Fibroblast of villous mesenchyme (primary cell): ENCODE measurements at regions not wholly inside any gene's neighbourhood (a gene's known extent, or its start where the extent isn't known, plus 50 kb on each side); places are given as distances from the start of the nearest gene placed in this dataset.
"Not testable (repeated sequence)": the region's sequence is repeated elsewhere in the genome, so short reads cannot be mapped to it uniquely, and the experiment has no call there.

Source experiments
- DNase-seq: peaks from one replicate; pipeline ENCODE4 v3.0.0-alpha.2; 2010; ENCODE audit warnings: low read depth
- H3K4me3 ChIP-seq: 2 replicates; pipeline ENCODE4 v1.5.1; 2011; ENCODE audit warnings: low read depth, mild to moderate bottlenecking, low read length
- CTCF ChIP-seq: IDR thresholded peaks from 2 replicates; pipeline ENCODE4 v1.5.1; 2012; ENCODE audit warnings: low read depth, mild to moderate bottlenecking, low read length; ENCODE audit not compliant: insufficient read depth

GRCh38 chr16:16674820-16675219, 295.9 kb downstream of the NPIPA7 start:
- not testable (repeated sequence) for DNase-seq, H3K4me3 ChIP-seq

DNA sequence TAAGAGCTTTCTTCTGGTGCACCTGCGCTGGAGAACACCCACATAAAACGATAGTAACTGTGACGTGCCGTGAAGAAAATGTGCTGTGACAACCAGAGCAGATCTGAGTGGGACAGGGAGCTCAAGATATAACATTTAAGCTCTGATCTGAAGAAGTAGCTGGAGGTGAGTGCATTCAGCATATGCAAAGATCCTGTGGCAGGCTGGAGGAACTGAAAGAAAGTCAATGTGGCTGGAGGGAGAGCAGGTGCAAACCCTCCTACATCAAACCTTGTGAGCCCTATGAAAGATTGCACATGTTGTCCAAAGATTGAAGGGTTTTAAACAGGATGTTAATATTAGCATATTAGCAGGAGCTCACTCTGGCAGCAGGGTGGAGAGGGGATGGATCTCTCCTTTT, 342.9 kb downstream of the NPIPA7 start:
- not testable (repeated sequence) for DNase-seq, H3K4me3 ChIP-seq

- not testable (repeated sequence) for H3K4me3 ChIP-seq, DNase-seq
These were observed 343.7 kb downstream of the NPIPA7 start for GRCh38 chr16:16722666-16723065.

DNA sequence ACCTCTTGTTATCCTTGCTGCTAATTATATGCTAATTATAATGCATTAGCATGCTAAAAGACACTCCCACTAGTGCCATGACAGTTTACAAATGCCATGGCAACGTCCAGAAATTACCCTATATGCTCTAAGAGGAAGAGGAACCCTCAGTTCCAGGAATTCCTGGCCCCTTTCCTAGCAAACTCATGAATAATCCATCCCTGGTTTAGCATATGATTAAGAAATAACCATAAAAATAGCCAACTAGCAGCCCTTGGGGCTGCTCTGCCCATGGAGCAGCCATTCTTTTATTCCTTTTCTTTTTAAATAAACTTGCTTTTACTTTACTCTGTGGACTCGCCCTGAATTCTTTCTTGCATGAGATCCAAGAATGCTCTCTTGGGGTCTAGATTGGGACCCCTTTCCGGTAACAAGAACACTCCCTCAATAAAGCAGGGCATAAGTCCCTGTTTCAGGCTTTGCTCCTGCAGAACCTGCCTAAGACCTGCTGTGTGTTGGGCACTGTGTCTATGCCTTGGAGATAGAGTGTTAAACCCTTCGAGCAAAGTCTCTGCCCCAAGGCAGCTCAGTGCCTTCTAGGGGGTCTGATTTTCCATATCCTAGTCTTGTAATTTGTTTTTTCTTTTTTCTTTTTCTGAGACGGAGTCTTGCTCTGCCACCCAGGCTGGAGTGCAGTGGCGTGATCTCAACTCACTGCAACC, 345.0 kb downstream of the NPIPA7 start:
- H3K4me3 ChIP-seq, DNase-seq: not testable (repeated sequence)

DNA sequence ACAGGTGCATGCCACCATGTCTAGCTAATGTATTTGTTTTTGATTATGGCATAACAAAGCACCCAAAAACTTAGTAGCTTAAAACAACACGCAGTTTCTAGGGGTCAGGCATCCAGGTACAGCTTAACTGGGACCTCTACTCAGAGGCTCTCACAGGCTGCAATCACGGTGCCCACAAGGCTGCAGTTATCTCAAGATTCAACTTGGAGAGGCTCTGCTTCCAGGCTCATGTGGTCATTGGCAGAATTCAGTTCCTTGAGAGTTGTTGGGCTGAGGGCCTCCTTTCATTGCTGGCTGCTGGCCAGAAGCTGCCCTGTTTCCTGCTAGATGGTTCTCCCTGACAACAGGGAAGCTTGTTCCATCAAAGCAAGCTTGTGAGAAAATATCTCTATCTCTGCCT, 348.1 kb downstream of the NPIPA7 start:
- DNase-seq, H3K4me3 ChIP-seq: not testable (repeated sequence)

DNA sequence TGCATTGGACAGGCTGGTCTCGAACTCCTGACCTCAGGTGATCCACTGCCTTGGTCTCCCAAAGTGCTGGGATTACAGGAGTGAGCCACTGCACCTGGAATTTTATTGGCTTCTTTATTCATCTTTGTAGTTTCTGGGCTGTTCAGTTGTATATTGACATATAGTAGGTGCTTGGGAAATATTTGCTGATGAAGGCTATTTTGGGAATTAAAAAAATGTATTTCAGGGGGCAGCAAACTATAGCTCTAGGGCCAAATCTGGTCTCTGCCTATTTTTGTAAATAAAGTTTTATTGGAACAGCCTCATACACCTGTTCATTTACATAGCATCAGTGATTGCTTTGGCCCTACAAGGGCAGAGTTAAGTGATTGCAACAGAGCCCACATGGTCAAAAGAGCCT, 363.6 kb downstream of the NPIPA7 start:
- not testable (repeated sequence) for DNase-seq, H3K4me3 ChIP-seq

GRCh38 chr16:16754992-16755667, 376.2 kb downstream of the NPIPA7 start:
- not testable (repeated sequence) for DNase-seq

GRCh38 chr16:16763449-16763848, 384.5 kb downstream of the NPIPA7 start:
- no peak for TF ChIP-seq CTCF
- H3K4me3 ChIP-seq: no peak overlapping the region
- no peak for DNase-seq

More at GRCh38 chr16:16754992-16755667, 376.2 kb downstream of the NPIPA7 start:
- not testable (repeated sequence) for H3K4me3 ChIP-seq

GRCh38 chr16:16770717-16771116, 391.8 kb downstream of the NPIPA7 start:
- H3K4me3 ChIP-seq, DNase-seq: not testable (repeated sequence)

DNA sequence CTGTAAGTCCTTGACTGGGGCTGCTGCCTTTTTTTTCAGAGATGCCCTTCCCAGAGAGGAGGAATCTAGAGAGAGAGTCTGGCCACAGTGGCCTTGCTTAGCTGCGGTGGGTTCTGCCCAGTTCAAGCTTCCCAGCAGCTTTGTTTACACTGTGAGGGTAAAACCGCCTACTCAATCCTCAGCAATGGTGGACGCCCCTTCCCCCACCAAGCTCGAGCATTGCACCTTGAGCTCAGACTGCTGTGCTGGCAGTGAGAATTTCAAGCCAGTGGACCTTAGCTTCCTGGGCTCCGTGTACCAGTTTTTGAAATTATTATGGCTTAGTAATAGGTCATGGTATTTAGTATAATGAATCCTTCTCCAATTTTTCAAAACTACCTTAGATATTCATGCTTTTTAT, 395.4 kb downstream of the NPIPA7 start:
- no peak for DNase-seq
- no peak for TF ChIP-seq CTCF

GRCh38 chr16:16778332-16778731, 399.4 kb downstream of the NPIPA7 start:
- DNase-seq: no peak
- no peak for TF ChIP-seq CTCF
- no peak overlapping the region for H3K4me3 ChIP-seq

More for the DNA sequence above, 395.4 kb downstream of the NPIPA7 start:
- no peak overlapping the region for H3K4me3 ChIP-seq
